Stimulated activated naive B cell treated with anti-CD40 and anti-IgM and Interleukin-4, amounts not matched to agents 10 μg/mL and 1 μg/mL and 100 μg/mL, for 72 hours (primary cell): ENCODE measurements at regions not wholly inside any gene's neighbourhood (a gene's known extent, or its start where the extent isn't known, plus 50 kb on each side); places are given as distances from the start of the nearest gene placed in this dataset.
"Not testable (repeated sequence)": the region's sequence is repeated elsewhere in the genome, so short reads cannot be mapped to it uniquely, and the experiment has no call there.

Experiments
- ATAC-seq, 2 donors: fragments of 150-1000 bp; cut with Tn5 transposase; replicated peaks; 2 replicates each; pipeline ENCODE4 v1.10.0; 2021; ENCODE audit warnings: moderate library complexity in 1 of 2
- DNase-seq: peaks from one replicate; pipeline ENCODE4 v3.0.0; 2021
- H3K27ac Mint-ChIP-seq: one replicate; pipeline ENCODE4 v1.8.0; 2022; ENCODE audit warnings: mild to moderate bottlenecking, mixed read lengths
- H3K27me3 Mint-ChIP-seq, 2 donors: one replicate each; pipeline ENCODE4 v1.8.0; 2022; ENCODE audit warnings: mixed read lengths in 2 of 2
- H3K36me3 Mint-ChIP-seq, 2 donors: one replicate each; pipeline ENCODE4 v1.8.0; 2022; ENCODE audit warnings: mixed read lengths in 2 of 2, mild to moderate bottlenecking in 1 of 2
- H3K4me1 Mint-ChIP-seq, 2 donors: one replicate each; pipeline ENCODE4 v1.8.0; 2022; ENCODE audit warnings: mixed read lengths in 2 of 2, mild to moderate bottlenecking in 1 of 2
- H3K4me3 Mint-ChIP-seq, 2 donors: one replicate each; pipeline ENCODE4 v1.8.0; 2022; ENCODE audit warnings: mild to moderate bottlenecking in 2 of 2, mixed read lengths in 2 of 2, moderate library complexity in 1 of 2
- H3K9me3 Mint-ChIP-seq, 2 donors: one replicate each; pipeline ENCODE4 v1.8.0; 2022; ENCODE audit warnings: mixed read lengths in 2 of 2, mild to moderate bottlenecking in 1 of 2

- peaks cover 4 to 6% of the 10 kb centered on the region in 2 donors for H3K9me3 Mint-ChIP-seq
- H3K4me1 Mint-ChIP-seq, result no peaks in the 10 kb centered on the region
- H3K27ac Mint-ChIP-seq, result no peak overlapping the region
- DNase-seq (no peak), ATAC-seq (no peak)
- no peaks in the 10 kb centered on the region for H3K36me3 Mint-ChIP-seq
- H3K27me3 Mint-ChIP-seq, result peaks cover 0 to 5% of the 10 kb centered on the region in 2 donors
- no peak overlapping the region for H3K4me3 Mint-ChIP-seq
These were observed 179.3 kb upstream of the TMEM260 start for GRCh38 chr14:56400109-56400825.

- Mint-ChIP-seq H3K27ac (peak overlapping the region; percentile 61), H3K9me3 (peaks cover 0 to 3% of the 10 kb centered on the region in 2 donors), H3K4me3 (peak overlapping the region; percentile 61 to 78), H3K27me3 (peaks cover 0 to 4% of the 10 kb centered on the region in 2 donors), H3K4me1 (peaks cover 7 to 15% of the 10 kb centered on the region in 2 donors), H3K36me3 (no peaks in the 10 kb centered on the region)
- DNase-seq (no peak), ATAC-seq (no peak)
These were observed 166.8 kb upstream of the TMEM260 start for GRCh38 chr14:56412468-56413434.

- H3K27ac Mint-ChIP-seq, result no peak overlapping the region
- peaks cover 0 to 2% of the 10 kb centered on the region in 2 donors for H3K9me3 Mint-ChIP-seq
- H3K4me1 Mint-ChIP-seq, result peaks cover 9 to 15% of the 10 kb centered on the region in 2 donors
- DNase-seq (no peak), ATAC-seq (no peak)
- H3K36me3 Mint-ChIP-seq, result no peaks in the 10 kb centered on the region
- peaks cover 0 to 4% of the 10 kb centered on the region in 2 donors for H3K27me3 Mint-ChIP-seq
- H3K4me3 Mint-ChIP-seq, result no peak overlapping the region
These were observed 165.9 kb upstream of the TMEM260 start for GRCh38 chr14:56413721-56414120.

GRCh38 chr14:56414236-56414635 is 165.4 kb upstream of the TMEM260 start:
- Mint-ChIP-seq H3K4me3 (no peak overlapping the region), H3K4me1 (peaks cover 9 to 15% of the 10 kb centered on the region in 2 donors), H3K36me3 (no peaks in the 10 kb centered on the region), H3K27ac (no peak overlapping the region), H3K9me3 (no peaks in the 10 kb centered on the region), H3K27me3 (peaks cover 0 to 4% of the 10 kb centered on the region in 2 donors)
- ATAC-seq, result no peak
- no peak for DNase-seq

- H3K36me3 Mint-ChIP-seq, result no peaks in the 10 kb centered on the region
- H3K4me3 Mint-ChIP-seq, result no peak overlapping the region
- no peak for ATAC-seq
- H3K9me3 Mint-ChIP-seq, result no peaks in the 10 kb centered on the region
- peaks cover 0 to 4% of the 10 kb centered on the region in 2 donors for H3K27me3 Mint-ChIP-seq
- H3K27ac Mint-ChIP-seq, result no peak overlapping the region
- H3K4me1 Mint-ChIP-seq, result peaks cover 9 to 15% of the 10 kb centered on the region in 2 donors
- DNase-seq, result no peak
These were observed 163.4 kb upstream of the TMEM260 start for GRCh38 chr14:56416213-56416612.

- DNase-seq, result no peak
- Mint-ChIP-seq H3K4me1 (peaks cover 7 to 8% of the 10 kb centered on the region in 2 donors), H3K9me3 (no peaks in the 10 kb centered on the region), H3K4me3 (no peak overlapping the region), H3K36me3 (no peaks in the 10 kb centered on the region), H3K27me3 (no peaks in the 10 kb centered on the region), H3K27ac (no peak overlapping the region)
- no peak for ATAC-seq
These were observed 162.4 kb upstream of the TMEM260 start for GRCh38 chr14:56417173-56417572.

GRCh38 chr14:56419750-56420149 is 159.8 kb upstream of the TMEM260 start:
- Mint-ChIP-seq H3K9me3 (no peaks in the 10 kb centered on the region), H3K4me3 (no peak overlapping the region), H3K36me3 (no peaks in the 10 kb centered on the region), H3K4me1 (peaks cover 0 to 2% of the 10 kb centered on the region in 2 donors), H3K27me3 (no peaks in the 10 kb centered on the region), H3K27ac (no peak overlapping the region)
- ATAC-seq, result no peak
- no peak for DNase-seq

- Mint-ChIP-seq H3K9me3 (no peaks in the 10 kb centered on the region), H3K27me3 (no peaks in the 10 kb centered on the region), H3K4me1 (peaks cover 0 to 2% of the 10 kb centered on the region in 2 donors), H3K27ac (no peak overlapping the region), H3K36me3 (no peaks in the 10 kb centered on the region), H3K4me3 (no peak overlapping the region)
- DNase-seq, result no peak
- no peak for ATAC-seq
These were observed 157.4 kb upstream of the TMEM260 start for GRCh38 chr14:56422221-56422620.

GRCh38 chr14:56422703-56423213 is 156.8 kb upstream of the TMEM260 start:
- Mint-ChIP-seq H3K4me1 (peaks cover 0 to 2% of the 10 kb centered on the region in 2 donors), H3K27ac (no peak overlapping the region), H3K9me3 (no peaks in the 10 kb centered on the region), H3K27me3 (no peaks in the 10 kb centered on the region), H3K4me3 (no peak overlapping the region), H3K36me3 (no peaks in the 10 kb centered on the region)
- DNase-seq (no peak), ATAC-seq (peak; percentile 67 to 73)

- H3K4me3 Mint-ChIP-seq, result no peak overlapping the region
- H3K4me1 Mint-ChIP-seq, result no peaks in the 10 kb centered on the region
- DNase-seq, result no peak
- no peak overlapping the region for H3K27ac Mint-ChIP-seq
- H3K36me3 Mint-ChIP-seq, result no peaks in the 10 kb centered on the region
- no peak for ATAC-seq
- H3K27me3 Mint-ChIP-seq, result no peaks in the 10 kb centered on the region
- no peaks in the 10 kb centered on the region for H3K9me3 Mint-ChIP-seq
These were observed 156.1 kb upstream of the TMEM260 start for GRCh38 chr14:56423544-56423943.

GRCh38 chr14:56431013-56431412 is 148.6 kb upstream of the TMEM260 start:
- no peak overlapping the region for H3K4me3 Mint-ChIP-seq
- no peaks in the 10 kb centered on the region for H3K9me3 Mint-ChIP-seq
- H3K4me1 Mint-ChIP-seq, result no peaks in the 10 kb centered on the region
- H3K27ac Mint-ChIP-seq, result no peak overlapping the region
- no peaks in the 10 kb centered on the region for H3K36me3 Mint-ChIP-seq
- peaks cover 0 to 8% of the 10 kb centered on the region in 2 donors for H3K27me3 Mint-ChIP-seq
- DNase-seq (no peak), ATAC-seq (no peak)

- DNase-seq (no peak), ATAC-seq (no peak)
- no peaks in the 10 kb centered on the region for H3K4me1 Mint-ChIP-seq
- peaks cover 0 to 3% of the 10 kb centered on the region in 2 donors for H3K36me3 Mint-ChIP-seq
- H3K27me3 Mint-ChIP-seq, result peaks cover 18% of the 10 kb centered on the region in 2 donors
- no peak overlapping the region for H3K4me3 Mint-ChIP-seq
- peaks cover 2 to 11% of the 10 kb centered on the region in 2 donors for H3K9me3 Mint-ChIP-seq
- no peak overlapping the region for H3K27ac Mint-ChIP-seq
These were observed 129.9 kb upstream of the TMEM260 start for GRCh38 chr14:56449670-56450213.

GRCh38 chr14:56452940-56453339 is 126.7 kb upstream of the TMEM260 start:
- DNase-seq (no peak), ATAC-seq (no peak)
- no peaks in the 10 kb centered on the region for H3K4me1 Mint-ChIP-seq

GRCh38 chr14:56454680-56455079 is 124.9 kb upstream of the TMEM260 start:
- DNase-seq, H3K9me3 Mint-ChIP-seq, H3K36me3 Mint-ChIP-seq, H3K27ac Mint-ChIP-seq, ATAC-seq, H3K4me1 Mint-ChIP-seq, H3K4me3 Mint-ChIP-seq: not testable (repeated sequence)
- peaks cover 28 to 31% of the 10 kb centered on the region in 2 donors for H3K27me3 Mint-ChIP-seq

More at GRCh38 chr14:56452940-56453339, 126.7 kb upstream of the TMEM260 start:
- Mint-ChIP-seq H3K27ac (no peak overlapping the region), H3K27me3 (peaks cover 34 to 36% of the 10 kb centered on the region in 2 donors), H3K9me3 (peaks cover 2 to 6% of the 10 kb centered on the region in 2 donors), H3K4me3 (no peak overlapping the region), H3K36me3 (peaks cover 0 to 3% of the 10 kb centered on the region in 2 donors)
